ENCODE measurements at regions not wholly inside any gene's neighbourhood (a gene's known extent, or its start where the extent isn't known, plus 50 kb on each side); places are given as distances from the start of the nearest gene placed in this dataset.

DNA sequence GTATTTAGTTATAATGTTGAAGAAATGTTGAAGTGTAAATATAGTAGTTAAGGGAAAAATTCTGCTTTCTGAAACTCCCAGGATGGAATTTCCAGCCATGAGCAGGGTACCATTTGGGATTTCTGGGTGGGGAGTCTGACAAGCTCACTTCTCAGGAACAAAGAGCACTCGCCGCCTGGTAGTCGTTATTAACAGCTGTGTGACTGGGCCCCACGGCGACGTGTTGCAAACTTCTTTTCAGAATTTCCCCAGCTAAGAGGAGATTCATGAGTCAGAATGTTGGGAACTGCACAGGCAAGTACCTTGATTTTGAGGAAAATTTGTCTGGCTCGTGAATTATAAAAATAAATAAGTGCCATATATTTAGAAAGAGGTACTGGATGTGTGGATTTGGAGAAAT, 103.7 kb downstream of the LACC1 start:
- TF ChIP-seq, protein P1, sequence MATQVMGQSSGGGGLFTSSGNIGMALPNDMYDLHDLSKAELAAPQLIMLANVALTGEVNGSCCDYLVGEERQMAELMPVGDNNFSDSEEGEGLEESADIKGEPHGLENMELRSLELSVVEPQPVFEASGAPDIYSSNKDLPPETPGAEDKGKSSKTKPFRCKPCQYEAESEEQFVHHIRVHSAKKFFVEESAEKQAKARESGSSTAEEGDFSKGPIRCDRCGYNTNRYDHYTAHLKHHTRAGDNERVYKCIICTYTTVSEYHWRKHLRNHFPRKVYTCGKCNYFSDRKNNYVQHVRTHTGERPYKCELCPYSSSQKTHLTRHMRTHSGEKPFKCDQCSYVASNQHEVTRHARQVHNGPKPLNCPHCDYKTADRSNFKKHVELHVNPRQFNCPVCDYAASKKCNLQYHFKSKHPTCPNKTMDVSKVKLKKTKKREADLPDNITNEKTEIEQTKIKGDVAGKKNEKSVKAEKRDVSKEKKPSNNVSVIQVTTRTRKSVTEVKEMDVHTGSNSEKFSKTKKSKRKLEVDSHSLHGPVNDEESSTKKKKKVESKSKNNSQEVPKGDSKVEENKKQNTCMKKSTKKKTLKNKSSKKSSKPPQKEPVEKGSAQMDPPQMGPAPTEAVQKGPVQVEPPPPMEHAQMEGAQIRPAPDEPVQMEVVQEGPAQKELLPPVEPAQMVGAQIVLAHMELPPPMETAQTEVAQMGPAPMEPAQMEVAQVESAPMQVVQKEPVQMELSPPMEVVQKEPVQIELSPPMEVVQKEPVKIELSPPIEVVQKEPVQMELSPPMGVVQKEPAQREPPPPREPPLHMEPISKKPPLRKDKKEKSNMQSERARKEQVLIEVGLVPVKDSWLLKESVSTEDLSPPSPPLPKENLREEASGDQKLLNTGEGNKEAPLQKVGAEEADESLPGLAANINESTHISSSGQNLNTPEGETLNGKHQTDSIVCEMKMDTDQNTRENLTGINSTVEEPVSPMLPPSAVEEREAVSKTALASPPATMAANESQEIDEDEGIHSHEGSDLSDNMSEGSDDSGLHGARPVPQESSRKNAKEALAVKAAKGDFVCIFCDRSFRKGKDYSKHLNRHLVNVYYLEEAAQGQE (IDR thresholded peaks at IDR 0.05; ENCODE audit: insufficient read depth in 1 of 2, low read depth in 2 of 2, low read length in 2 of 2) = no peak
- TF ChIP-seq TAF1 (IDR thresholded peaks at IDR 0.05; ENCODE audit: borderline replicate concordance, insufficient read depth, low read length) = no peak
- TF ChIP-seq SIN3A (IDR thresholded peaks at IDR 0.05; ENCODE audit: borderline replicate concordance, insufficient read depth, low read length) = no peak
- TF ChIP-seq FOXP2 (optimal IDR thresholded peaks at IDR 0.05; ENCODE audit: borderline replicate concordance, extremely low read depth, extremely low read length, insufficient read depth) = no peak
- no peak for TF ChIP-seq POLR2AphosphoS5 (IDR thresholded peaks at IDR 0.05; ENCODE audit: low read depth, low read length)

DNA sequence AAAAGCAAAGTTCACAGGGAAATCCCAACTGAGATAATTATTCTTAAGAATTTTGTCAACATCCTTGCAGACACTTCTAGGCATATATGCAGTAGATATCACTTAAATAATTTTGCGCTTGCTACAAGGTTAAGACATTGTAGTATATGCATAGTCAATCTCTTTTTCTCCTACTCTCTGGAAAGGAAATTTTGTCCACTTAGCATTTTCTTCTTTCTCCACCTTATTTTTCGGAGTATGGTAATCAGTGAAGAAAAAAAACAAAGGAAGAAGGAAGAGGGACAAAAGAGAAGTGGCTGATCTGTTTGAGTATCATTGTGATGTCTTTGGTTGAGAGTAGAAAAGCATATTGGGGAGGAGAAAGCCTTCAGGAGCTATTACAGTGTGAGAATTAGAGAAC, 104.6 kb downstream of the LACC1 start:
- TF ChIP-seq SIN3A (IDR thresholded peaks at IDR 0.05; ENCODE audit: borderline replicate concordance, insufficient read depth, low read length) (no peak), FOXP2 (optimal IDR thresholded peaks at IDR 0.05; ENCODE audit: borderline replicate concordance, extremely low read depth, extremely low read length, insufficient read depth) (no peak), POLR2AphosphoS5 (IDR thresholded peaks at IDR 0.05; ENCODE audit: low read depth, low read length) (no peak), TAF1 (IDR thresholded peaks at IDR 0.05; ENCODE audit: borderline replicate concordance, insufficient read depth, low read length) (no peak)
- TF ChIP-seq, protein P1 (IDR thresholded peaks at IDR 0.05; ENCODE audit: insufficient read depth in 1 of 2, low read depth in 2 of 2, low read length in 2 of 2) = no peak

DNA sequence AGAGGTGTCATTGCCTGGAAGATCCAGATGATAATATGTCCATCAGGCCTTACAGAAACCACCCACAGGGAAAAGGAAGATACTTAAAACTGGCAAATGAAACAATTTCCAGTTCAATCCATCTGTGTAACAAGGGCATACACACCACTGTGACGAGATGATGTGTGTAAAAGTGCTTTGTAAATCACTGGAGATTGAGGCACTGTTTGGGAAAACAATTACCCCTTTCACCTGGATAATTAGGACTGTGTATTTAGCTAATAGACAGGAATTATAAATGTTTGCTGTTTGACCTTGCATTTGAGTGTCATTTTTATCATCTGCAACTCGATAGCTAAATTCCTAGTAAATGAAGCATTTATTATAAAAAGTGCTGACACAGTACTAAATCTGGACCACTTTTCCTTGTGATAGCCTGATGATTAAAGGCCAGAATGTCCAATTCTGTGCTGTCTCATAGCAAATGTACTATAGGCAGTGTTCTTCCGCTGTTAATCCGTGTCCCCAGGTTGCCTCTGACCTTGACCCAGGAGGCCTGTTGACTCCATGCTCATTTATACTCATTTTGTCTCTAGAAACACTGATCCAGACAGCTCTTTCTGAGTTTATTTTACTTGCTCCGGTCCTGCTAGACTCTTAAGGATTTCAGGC, 105.8 kb downstream of the LACC1 start:
- TF ChIP-seq, protein P1 (IDR thresholded peaks at IDR 0.05; ENCODE audit: insufficient read depth in 1 of 2, low read depth in 2 of 2, low read length in 2 of 2) = no peak
- no peak for TF ChIP-seq TAF1 (IDR thresholded peaks at IDR 0.05; ENCODE audit: borderline replicate concordance, insufficient read depth, low read length)
- TF ChIP-seq SIN3A (IDR thresholded peaks at IDR 0.05; ENCODE audit: borderline replicate concordance, insufficient read depth, low read length) = no peak
- TF ChIP-seq POLR2AphosphoS5 (IDR thresholded peaks at IDR 0.05; ENCODE audit: low read depth, low read length) = no peak
- TF ChIP-seq FOXP2 (optimal IDR thresholded peaks at IDR 0.05; ENCODE audit: borderline replicate concordance, extremely low read depth, extremely low read length, insufficient read depth) = no peak

DNA sequence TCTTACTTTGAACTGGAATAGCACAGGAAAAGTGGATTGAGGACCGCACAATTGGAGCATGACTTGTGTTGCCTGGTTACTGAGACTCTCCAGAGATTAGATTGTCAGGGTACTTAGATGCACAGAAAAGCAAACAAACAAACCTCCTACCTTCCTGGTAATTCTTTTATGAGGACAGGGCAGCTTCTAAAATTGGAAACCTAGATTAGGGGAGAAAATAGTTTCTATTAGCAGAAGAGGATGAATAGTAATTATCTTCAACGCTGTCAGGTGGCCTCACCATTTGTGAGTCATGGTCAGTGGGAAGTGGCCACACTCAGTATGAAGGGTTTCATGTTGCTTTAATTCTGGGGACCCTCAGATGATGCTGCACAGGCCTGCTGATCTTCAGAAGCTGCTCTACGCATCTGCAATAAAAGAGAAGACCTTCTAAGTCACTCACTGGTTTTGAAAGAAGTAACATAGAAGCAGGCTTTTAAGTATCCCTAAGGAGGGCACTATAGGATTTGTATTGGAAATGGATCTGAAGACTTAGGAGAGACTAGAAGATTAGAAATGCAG, 106.8 kb downstream of the LACC1 start:
- TF ChIP-seq POLR2AphosphoS5 (IDR thresholded peaks at IDR 0.05; ENCODE audit: low read depth, low read length) (no peak), SIN3A (IDR thresholded peaks at IDR 0.05; ENCODE audit: borderline replicate concordance, insufficient read depth, low read length) (no peak), TAF1 (IDR thresholded peaks at IDR 0.05; ENCODE audit: borderline replicate concordance, insufficient read depth, low read length) (no peak), FOXP2 (optimal IDR thresholded peaks at IDR 0.05; ENCODE audit: borderline replicate concordance, extremely low read depth, extremely low read length, insufficient read depth) (no peak)
- TF ChIP-seq, protein P1 (IDR thresholded peaks at IDR 0.05; ENCODE audit: insufficient read depth in 1 of 2, low read depth in 2 of 2, low read length in 2 of 2) = no peak

Data from PFSK-1 (cell line).